ENCODE measurements at regions not wholly inside any gene's neighbourhood (a gene's known extent, or its start where the extent isn't known, plus 50 kb on each side); places are given as distances from the start of the nearest gene placed in this dataset.

DNA sequence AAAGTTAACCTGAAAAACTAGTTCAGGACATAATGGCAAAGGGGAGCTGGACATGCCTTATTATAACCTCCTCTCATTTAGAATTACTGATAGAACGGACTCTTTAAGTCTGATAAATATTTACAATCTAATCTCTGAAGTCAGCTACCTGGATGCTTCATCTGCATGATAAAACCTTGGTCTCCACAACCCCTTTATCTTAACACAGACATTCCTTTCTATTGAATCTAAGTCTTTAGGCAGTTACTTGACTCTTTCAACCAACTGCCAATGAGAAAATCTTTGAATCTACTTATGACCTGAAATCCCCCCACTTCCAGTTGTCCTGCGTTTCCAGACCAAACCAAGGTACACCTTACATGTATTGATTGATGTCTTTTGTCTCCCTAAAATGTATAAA is 191.2 kb upstream of the LRRTM4 start:
- TF ChIP-seq CTCF (IDR thresholded peaks at IDR 0.05) (no peak), ZFX (IDR thresholded peaks at IDR 0.05; ENCODE audit: borderline replicate concordance) (no peak)
